AG08396 (cell line): ENCODE measurements at regions not wholly inside any gene's neighbourhood (a gene's known extent, or its start where the extent isn't known, plus 50 kb on each side); places are given as distances from the start of the nearest gene placed in this dataset.

ENCODE experiments used
- DNase-seq: peaks from one replicate; pipeline ENCODE4 v3.0.0; 2012; ENCODE audit warnings: low spot score, mixed read lengths

- no peak for DNase-seq
These were observed 266.0 kb upstream of the PTGER4 start for GRCh38 chr5:40413743-40414142.

DNA sequence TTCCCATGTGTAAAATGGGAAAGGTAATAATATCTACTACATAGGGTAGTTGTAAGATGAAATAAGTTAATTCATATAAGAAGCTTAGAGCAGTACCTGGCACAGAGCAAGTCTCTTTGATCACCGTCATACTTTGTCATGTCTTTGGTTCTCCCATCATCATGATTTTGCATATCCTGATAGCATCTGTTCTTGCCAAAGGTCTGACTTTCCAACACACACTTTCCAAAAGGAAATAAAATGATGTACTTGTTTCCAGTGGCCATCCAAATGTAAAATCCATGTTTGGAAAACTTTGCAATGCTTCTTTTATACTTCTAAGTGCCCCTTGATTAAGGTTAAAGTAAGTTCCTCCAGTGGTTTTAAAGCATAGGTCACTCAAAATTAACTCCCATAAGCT, 266.9 kb upstream of the PTGER4 start:
- no peak for DNase-seq

- DNase-seq, result no peak
These were observed 268.6 kb upstream of the PTGER4 start for GRCh38 chr5:40410964-40411635.

GRCh38 chr5:40410231-40410861, 269.4 kb upstream of the PTGER4 start:
- peak; percentile 5 for DNase-seq

- DNase-seq, result no peak
These were observed 270.1 kb upstream of the PTGER4 start for GRCh38 chr5:40409601-40410000.

- no peak for DNase-seq
These were observed 272.9 kb upstream of the PTGER4 start for GRCh38 chr5:40406741-40407211.

DNA sequence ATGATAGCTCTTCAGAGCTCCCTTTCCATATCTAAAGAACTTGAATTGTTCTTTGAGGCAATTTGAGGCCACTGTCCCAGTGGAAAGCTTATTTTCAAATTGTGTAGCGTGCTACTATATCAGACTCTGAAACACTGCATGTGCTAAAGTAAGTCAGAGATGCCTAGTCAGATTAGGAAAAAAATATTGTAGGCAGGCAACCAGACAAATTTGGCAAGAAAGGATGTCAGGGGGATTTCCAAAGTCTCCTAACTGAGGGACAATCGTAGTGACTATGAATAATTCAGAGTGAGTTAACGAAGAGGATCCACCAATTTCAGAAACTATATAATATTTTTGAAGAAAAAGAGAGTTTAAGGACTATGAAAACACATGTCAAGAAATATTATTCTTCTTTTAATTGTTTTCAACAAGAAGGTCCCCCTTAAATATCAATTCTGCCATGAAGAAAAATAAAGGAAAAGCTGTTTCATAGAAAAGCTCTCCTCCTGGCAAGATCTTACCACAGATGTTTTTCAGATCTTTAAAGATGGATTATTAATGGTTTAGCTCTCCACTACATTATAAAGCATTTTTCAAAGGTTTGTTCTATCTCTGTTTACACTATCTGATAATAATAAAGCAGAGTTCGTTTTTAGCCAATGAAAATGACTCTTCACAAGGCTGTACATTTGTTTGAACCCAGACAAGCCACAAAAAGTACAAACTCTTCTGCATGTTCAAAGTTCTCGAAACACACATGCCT, 273.5 kb upstream of the PTGER4 start:
- DNase-seq, result no peak

GRCh38 chr5:40405230-40405629, 274.5 kb upstream of the PTGER4 start:
- no peak for DNase-seq

- DNase-seq, result no peak
These were observed 275.1 kb upstream of the PTGER4 start for GRCh38 chr5:40404613-40405012.

DNA sequence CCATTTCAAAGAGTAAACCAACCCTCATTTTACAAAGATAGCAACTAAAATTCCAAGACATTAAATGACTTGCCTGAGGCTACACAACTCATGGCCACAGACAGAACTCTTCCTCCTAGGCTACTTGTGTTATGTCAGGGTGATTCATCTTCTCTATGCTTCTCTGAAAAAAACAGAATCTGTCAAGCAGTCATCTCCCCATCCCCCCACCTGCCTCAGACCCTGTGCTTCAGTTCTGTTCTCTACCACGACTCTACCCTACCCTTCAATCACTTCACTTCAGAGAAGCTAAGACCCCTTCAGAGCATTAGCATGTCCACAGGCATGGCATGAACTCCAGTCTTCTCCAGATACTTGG, 277.7 kb upstream of the PTGER4 start:
- no peak for DNase-seq

DNA sequence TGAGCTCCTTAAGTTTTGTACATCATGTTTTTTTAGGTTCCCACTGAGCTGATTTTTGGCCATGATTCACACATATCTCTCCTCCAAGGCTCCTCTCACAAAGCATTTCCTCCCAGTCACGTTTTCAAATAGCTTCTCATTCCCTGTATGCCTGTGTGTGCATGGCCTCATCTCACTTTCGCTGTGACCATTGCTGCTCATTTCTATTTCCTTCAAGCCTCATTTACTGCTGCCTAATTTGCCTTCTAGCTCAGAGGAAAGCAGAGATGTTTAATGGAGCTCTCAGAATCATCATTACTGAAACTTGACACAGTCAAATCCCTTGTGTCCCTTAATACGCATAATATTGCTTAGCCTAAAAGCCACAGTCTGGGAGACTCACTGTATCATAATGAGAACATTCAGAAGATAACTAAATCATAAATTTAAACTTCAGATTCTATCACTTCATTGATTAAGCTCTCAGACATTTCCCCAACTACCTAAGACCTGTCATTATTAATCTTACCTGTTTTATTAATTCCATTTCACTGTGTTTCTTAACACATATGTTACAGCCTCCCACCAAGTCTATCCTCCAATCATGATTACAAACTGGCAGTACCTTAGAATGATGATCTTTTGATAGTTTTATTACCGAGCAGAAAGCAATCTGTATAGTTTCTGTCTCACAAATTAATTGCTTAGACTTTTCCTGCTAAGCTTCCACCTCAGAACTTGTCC, 278.3 kb upstream of the PTGER4 start:
- DNase-seq, result no peak

- DNase-seq, result no peak
These were observed 279.5 kb upstream of the PTGER4 start for GRCh38 chr5:40400245-40400644.

GRCh38 chr5:40399349-40399748, 280.4 kb upstream of the PTGER4 start:
- DNase-seq, result peak; percentile 6

DNA sequence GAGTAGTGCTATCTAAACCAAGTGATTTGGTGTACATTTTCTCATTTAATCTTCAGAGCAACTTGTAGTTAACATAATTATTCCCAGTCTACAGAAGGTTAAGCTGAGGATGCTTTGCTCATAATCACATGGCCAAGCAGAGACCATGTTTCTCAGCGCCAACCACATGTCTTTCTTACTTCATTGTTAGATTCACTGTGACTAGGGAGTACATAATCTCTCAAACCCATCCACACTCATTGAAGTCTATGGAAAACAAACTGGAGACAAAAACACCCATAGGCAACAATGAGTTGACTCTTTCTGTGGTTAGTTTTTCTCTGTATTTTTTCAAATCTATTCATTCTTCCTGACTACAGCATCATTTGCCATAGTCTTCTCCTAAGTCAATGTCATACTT, 281.7 kb upstream of the PTGER4 start:
- DNase-seq, result no peak

DNA sequence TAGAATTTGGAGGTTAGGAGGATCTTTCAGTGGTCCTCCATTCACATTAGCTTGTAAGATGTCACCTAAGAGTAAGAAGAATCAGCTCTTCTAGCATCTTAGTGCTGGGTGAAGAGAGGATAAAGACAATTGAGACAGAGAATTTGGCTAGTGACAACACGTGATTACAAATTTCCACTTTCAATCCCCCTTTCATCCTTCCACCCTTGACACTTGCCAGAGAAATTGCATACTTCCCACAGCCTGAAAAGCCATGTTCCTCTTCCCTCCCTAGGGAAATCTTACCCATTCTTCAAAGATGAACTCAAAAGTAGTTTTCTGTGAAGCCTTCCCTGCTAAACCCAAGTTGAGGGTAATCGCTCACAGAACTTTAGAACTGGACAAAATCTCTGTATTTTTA, 282.6 kb upstream of the PTGER4 start:
- no peak for DNase-seq

- DNase-seq, result no peak
These were observed 283.4 kb upstream of the PTGER4 start for GRCh38 chr5:40396317-40396716.

DNA sequence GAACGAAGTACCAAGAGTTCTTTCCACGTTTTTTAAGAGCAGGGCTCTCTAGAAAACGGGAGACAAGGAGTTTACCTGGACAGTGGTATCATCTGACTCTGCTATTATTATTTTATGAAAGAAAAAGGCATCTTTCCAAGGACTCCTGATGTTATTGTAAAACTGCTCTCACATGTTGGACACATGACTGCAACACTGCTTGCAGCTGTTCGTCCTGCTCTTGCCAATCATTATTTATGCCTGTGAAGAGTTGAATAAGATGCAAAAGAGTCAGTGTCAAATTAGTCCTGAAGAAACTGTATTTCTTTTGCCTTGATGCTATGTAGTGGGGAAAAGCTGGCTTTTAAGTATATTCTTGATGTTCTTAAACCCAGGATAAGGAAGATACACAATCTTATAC, 284.5 kb upstream of the PTGER4 start:
- no peak for DNase-seq

GRCh38 chr5:40394698-40395097, 285.0 kb upstream of the PTGER4 start:
- no peak for DNase-seq

DNA sequence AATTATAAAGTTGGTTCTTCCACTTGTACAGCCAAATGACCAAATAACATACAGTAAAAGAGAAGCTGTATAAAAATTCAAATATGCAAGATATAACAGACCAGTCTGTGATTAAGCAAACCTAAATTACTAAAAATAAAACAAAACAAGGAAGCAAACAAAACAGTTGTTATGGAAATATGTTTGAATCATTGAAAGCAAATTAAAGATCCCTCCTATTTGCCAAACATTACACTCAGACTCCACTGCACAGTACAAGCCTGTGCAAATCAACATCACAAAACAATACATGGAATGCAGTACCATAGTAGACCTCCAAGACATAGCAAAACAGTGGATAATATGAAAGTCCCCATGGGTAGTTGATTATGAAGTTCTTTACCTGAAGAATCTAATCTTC, 288.1 kb upstream of the PTGER4 start:
- no peak for DNase-seq

DNA sequence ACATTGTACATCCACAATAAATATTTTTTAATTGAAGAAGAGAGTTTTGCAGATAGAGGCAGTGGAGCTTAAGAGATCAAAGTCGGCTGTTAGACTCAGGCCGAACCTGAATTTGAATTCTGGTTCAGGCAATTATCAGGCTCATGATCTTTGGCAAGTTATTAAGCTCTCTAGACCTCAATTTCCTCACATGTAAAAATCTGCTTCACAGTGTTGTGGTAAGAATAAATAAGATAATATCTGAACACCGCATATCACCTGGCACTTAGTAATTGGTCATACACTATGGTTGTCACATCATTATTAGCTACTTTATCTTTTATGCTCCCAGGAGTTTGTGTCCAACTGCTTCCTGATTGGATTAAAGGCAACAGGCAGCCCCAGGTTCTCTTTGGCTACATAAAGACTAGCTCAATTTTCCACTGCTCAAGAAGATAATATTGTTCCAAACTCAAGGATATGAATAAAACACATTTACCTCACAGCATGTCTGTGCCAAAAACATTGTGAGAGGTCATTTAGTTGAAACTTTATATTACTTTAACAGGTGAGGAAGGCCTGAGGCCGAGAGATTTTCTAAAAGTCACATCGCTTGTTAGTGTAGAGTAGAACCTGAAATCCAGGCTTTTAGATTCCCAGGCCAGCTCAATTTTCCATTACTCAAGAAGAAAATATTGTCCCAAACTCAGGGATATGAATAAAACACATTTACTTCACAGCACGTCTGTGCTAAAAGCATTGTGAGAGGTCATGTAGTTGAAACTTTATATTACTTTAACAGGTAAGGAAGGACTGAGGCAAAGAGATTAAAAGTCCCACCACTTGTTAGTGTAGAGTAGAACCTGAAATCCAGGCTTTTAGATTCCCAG, 289.2 kb upstream of the PTGER4 start:
- DNase-seq, result no peak

DNA sequence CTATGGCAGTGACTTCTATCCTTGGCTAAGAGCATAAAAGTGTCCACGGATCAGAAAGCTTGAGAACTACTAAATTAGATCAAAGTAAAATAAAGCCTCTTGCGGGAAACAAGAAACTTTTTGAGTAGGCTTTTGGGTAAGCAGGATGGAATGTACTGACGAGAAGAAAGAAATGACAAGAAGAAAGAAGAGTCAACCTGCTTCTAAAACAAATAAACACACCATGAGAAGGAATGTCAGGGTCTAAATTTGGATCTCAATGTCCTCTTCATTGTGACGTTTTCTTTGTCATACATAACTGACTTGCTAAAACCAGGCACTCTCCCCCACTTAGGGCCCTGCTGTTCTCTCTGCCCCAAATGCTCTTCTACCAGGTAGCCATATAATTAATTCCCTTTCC, 290.1 kb upstream of the PTGER4 start:
- no peak for DNase-seq

DNA sequence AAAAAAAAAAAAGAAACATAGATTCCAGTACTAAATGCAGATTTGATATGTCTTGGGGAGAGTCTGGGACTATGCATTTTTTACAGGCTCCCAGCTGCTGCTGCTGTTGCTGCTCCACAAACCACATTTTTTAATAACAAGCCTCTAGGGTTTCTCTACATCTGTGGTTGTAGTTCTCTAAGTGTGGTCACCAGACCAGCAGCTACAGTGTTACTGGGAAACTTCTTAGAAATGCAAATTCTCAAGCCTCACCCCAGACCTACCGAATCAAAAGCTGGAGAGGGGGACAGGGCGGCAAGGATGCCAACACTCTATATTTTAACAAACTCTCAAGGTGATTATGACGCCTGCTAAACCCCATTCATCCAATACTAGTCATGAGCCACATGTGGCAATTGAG, 293.4 kb upstream of the PTGER4 start:
- DNase-seq, result peak; percentile 9
